Activated naive CD4-positive, alpha-beta T cell treated with anti-CD3 and anti-CD28 coated beads, Interleukin-2, amount 50 U/mL, for 16 hours (primary cell): ENCODE measurements at regions not wholly inside any gene's neighbourhood (a gene's known extent, or its start where the extent isn't known, plus 50 kb on each side); places are given as distances from the start of the nearest gene placed in this dataset.

Source experiments
- DNase-seq: peaks from one replicate; pipeline ENCODE4 v3.0.0-alpha.2; 2020

DNA sequence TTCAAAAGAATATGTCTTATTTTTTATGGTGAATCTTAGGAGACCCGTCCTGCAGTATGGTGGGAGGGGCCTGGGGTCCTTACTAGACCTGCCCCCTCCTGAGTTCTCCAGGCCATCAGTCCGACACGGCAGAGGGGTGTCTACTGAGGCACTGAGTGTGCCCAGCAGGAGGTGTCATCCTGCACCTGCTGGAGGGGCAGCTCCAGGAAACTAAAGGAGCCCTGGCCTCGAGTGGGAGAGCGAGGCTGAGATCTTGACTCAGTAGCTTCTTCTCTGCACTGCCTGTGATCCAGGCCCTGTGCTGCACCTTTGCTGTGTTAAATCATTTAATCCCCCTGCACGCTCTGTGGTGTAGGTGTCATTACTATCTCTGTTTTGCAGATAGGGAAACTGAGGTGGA lies 587.7 kb downstream of the PTPRU start:
- DNase-seq: no peak

DNA sequence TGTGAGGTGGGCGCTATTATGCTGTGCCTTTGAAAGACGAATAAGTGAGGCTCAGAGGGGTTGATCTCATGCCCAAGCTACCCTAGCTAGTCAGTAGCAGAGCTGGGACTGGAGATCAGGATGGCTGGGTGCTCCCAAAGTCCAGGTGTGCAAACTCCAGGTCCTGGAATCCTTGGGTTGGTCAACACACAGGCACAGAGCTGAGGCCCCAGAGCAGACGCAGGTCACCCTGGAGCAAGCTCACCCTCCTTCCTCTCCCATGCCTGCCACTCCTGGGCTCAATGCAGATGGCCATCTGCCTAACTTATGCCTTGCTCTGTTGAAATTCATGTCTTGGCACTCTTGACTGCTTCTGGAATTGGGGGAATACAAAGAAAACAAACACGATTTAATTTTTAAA lies 587.2 kb downstream of the PTPRU start:
- DNase-seq: no peak

DNA sequence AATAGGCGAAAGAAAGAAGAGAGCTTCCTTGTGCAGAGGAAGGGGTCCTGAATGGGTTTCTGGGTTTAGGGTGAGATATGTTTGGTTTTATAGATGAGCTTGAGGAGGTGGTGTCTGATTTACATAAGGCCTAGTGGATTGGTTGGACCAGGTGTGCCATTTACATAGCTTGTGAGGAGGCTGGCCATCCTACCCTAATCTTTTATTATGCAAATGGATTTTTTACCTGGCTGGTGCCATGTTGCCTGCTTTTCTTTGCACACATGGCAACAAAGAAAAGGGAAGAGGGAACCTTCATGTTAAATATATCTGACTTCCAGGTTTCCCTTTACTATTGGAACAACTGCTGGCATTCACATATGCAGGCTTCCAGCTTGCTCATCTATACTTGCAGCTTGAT lies 585.3 kb downstream of the PTPRU start:
- DNase-seq: no peak

DNA sequence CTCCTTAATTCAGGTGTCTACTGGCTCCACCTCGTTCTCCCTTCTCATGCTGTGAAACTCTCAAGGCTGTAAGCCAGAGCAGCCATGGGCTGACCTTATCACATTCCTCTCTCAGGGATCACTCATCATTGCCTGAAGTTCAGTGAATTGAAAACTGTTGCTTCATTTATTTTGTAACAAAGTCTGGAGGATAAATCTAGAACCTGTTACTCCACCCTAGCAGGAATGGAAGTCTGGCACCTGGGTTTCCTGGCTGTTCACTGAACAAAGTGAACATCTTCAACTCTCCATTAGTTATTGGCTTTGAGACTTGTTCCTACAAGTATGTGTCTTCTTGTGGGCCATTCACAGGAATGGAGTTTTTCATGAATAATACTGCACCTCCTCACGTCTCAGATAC lies 584.1 kb downstream of the PTPRU start:
- no peak for DNase-seq

DNA sequence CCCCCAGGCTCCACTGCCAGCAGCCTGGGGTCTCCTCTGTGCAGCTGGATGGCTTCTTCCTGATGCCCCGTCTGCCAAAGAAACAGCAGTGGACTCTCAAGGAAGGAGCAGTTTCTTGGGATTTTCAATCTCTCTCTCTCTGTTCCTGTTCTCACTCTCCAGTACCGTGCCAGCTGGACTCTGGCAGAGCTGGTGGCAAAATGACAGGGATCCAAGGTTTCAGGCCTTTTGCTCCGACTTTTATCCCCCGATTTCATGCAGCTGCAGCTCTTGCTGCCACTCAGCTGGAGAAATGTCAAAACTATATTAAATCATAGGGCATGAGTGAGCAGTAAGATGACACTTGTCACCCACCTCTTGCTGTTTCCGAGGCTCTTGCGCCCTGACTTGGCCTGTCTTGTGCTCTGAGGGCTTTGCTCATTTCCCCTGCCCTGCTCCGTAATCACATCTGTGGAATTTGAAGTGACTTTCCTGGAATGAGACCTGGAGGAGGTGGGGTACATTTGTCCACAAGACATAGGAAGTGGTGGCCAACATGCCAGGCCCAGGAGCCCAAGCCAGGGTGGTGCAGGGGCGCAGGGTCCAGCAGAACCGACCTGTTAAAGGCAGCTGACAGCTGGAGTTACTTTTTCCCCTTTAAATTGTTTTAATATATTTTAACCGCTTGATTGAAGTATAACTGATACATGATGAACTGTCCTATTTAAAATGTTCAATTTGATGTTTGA lies 576.2 kb downstream of the PTPRU start:
- DNase-seq: no peak

DNA sequence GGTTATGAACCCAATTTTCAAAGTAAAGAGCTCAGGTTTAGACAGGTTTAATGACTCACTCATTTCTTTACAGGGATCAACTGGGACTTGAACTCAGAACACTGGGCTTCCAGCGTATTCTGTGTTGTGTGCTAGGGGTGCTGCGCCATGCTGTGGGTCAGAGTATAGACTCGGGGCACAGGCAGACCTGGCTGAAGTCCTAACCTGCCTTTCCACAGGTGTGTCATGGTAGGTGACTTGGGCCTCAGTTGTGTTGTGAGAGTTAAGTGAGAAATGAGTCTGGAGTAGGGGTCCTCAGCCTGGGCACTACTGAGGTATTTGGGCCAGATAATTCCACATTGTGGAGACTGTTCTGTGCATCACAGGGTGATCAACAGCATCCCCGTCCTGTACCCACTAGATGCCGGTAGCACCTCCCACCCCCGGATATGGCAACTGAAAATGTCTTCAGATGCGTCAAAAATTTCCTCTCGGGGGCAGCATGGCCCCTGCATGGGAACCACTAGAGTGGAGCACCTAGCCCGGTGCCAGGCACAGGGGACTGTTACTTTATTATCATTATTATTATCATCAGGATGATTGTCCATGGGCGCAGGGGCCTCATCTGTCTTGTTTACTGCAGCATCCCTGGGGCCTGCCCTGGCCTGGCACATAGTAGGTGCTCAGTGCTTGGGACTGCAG lies 575.5 kb downstream of the PTPRU start:
- DNase-seq: no peak

DNA sequence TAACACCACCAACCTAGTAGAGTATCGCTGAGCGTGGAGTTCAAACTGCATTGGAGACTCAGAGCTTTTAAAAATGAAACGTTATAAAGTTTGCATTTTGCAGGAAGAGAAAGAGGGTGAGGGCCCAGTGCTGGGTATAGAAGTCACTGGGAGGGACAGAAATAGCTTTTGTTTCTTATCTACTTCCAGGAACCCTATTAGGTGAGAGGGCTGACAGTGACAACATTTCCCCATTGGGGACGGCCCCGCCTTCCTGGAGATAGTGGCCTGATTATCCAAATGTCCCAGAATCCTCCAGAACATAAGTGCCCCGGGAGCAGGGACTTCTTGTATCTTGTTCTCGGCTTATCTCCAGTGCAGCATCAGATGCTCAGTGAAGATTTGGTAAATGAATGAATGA lies 574.9 kb downstream of the PTPRU start:
- no peak for DNase-seq

DNA sequence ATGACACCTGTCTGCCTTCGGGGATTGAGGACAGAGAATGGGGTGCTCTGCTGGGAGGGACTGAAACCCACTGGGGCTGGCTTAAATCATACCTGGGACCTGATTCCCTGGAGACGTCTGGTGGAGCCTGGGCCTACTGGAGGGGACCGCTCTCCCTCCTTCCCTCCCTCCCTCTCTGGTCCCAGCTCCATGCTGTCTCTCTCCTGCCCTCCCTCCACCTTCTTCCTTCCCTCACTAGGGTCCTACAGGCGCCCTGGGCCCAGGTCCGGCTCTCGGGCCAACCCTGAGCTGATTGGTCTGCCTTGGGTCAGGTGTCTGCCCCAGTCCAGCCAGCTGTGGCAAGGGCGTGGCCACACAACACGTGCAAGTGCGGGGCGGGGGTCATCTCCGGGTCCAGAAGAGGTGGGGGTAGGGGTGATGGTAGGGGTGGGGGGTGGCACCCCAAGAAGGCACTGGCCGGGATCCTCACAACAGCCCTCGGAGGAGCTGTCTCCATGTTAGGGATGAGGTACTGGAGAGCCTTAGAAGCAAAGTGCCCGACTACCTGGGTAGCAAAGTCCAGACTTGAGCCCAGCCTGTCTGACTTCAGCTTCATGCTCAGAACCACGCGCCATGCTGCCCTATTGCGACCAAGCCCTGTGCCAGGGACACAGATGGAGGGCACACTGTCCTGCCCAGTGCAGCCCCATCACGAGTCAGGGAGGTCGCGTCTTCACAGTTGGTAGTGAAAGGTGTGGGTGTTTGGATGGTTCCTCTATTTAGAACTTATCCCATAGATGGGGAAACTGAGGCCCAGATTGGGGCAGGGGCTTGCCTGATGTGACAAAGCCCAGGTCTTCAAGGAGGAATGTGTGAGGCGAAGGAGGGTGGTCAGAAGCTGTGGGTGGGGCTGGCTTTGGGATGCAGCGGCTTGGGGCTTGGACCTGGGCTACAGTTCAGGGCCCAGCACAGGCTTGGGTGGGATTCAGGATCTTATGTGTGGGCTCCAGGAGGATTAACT lies 574.1 kb downstream of the PTPRU start:
- DNase-seq: no peak

DNA sequence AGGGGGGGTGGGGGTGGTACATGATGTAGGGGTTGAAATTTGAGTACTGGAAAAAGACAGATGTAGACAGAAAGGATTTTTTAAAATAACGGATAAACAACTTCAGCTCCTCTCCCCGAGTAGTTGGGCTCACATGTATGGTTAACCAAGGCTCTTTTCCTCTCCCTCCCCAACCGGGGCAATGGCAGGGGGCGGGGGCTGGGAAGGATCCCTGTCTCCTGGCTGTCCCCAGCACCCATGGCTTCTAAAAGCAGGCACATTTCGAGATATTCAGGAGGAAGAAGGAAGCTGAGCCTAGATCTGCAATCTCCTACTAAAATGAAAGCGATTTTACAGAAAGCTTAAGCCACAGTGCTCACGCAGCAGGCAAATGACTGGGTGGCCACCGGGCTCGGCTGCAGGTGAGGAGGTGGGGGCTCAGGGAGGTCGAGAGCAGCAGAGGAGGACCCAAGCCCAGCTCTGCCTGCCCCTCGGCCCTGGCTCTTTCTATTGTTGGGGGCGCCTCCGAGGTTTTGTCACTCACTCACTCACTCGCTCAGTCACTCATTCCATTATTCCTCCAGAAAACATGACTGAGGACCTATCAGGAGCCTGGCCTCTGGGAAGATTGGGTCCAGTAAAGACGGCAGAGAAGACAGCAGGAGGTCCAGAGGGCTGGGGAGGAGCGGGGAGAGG lies 573.3 kb downstream of the PTPRU start:
- DNase-seq: no peak

DNA sequence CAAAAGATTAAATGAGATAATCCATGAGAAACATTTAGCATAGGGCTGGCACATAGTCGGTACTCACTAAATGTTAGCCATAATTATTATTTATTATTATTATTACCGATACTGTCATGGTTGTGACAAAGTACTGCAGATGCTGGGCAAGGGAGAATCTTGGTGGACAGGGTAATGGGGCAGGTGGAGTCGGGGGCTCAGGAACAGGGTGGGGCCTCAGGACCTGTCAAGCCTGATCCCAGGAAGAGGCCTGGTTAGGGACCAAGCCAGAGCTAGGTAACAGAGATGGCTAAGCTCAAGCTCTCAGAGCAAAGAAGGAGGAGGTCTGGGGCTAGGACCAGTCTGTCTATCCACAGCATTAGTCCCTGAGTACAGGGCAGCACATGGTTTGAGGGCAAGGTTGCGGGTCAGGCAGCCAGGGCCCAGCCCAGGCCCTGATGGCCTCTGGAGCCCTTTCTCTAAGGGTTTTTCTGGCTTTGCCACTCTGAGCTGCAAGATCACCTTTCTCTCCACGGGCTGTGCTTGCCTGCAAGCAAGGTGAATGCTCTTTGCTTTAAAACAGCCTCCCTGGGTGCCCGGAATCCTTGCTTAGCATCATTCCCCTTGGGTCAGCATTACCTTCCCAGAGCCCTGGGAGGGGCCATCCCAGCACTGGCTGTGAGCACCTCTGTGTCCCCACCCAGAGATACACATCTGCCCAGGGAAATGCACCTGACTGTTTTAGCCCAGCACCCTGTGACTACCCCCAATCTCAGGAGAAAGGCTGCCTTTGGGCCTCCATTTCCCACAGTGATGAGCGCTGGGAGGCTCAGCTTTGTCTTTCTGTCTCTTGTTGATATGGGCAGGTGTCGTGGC lies 572.0 kb downstream of the PTPRU start:
- no peak for DNase-seq

DNA sequence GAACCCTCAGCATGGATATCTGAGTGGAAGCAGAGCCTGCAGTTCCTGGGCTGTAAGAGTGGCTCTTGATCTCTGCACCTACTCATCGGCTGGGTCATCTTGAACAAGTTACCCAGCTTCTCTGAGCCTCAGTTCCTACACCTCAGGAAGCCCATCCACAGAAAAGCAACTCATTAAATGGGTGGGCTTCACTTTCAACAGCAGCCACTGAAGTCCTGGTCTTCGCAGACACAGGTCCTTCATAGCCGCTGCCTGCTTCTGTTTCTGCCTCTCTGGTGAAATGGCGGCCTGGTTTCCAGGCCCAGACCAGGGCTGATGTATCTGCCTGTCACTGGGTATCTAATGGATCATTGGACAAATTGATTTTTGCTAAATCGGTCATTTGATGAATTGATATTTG lies 571.4 kb downstream of the PTPRU start:
- no peak for DNase-seq

DNA sequence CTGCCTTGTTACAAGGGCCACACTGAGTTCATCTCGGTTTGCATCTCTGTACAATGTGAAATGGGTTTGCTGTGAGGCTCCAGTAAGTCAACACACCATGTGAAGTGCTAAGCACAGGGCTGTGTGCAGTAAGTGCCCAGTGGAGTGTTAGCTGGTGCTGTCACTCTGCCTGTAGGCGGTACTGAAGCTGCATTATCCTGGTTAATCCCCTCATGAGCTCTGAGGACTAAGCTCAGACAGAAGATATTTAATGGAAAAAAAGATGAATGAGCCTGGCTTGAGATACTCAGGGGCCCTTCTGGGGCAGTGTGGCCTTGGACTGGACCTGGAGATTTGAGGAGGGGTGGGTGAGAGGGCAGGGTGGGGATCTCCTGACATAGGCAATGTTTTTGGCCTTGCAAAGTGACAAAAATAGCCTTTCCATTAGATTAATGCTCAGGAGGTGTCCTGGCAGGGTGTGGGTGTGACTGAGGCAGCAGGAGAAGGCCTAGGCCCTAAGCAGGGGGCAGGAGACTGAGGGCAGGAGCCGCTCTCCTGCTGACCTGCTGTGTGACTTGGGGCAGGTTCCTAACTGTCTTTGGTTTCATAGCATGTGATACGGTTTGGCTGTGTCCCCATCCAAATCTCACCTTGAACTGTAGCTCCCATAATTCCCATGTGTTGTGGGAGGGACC lies 570.5 kb downstream of the PTPRU start:
- no peak for DNase-seq

DNA sequence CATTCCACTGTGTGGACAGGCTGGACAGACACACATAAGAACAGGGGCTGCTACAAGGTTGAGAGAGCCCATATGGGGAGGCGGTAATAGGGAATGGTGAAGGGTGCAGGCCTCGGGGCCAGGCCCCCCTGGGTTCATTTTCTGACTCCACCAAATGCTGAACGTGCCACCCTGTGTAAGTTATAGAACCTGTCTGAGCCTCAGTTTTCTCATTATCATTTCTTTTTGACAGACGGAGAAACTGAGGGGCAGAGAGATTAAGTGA lies 569.5 kb downstream of the PTPRU start:
- no peak for DNase-seq

DNA sequence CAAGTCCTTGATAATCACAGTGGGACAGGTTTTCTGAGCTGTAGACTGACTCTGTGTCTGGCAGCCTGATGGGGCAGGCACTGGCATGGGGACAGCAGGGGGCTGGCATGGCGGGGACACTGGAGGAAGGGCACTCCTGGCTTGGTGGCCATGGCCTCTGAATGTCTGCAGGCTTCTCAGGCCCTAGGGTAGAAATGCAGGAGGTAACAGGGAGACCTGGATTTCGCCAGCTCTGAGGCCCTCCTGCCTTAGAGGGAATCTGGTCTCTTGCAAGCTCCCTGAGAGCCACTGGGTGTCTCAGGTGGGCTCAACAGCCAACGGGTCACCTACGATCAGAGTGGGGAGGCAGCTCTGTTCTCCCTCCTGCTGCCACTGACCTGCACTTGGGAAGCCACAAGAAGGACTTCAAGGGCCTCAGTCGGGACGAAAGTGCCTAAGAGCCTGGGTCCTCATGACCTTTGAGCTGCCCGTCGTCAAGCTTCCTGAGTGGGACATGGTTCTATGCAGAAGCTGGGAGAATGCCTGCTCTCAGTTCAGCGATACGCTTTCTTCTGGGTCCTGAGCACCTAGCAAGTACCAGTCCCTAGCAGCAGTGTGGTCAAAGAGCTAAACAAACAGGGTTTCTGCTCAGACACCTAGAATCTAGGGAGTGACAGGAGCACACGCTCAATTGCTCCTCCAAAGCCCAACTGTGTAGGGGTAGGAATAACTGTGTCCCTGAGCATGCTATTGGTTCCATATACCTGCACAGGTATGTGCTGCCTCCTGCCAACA lies 569.0 kb downstream of the PTPRU start:
- DNase-seq: no peak

DNA sequence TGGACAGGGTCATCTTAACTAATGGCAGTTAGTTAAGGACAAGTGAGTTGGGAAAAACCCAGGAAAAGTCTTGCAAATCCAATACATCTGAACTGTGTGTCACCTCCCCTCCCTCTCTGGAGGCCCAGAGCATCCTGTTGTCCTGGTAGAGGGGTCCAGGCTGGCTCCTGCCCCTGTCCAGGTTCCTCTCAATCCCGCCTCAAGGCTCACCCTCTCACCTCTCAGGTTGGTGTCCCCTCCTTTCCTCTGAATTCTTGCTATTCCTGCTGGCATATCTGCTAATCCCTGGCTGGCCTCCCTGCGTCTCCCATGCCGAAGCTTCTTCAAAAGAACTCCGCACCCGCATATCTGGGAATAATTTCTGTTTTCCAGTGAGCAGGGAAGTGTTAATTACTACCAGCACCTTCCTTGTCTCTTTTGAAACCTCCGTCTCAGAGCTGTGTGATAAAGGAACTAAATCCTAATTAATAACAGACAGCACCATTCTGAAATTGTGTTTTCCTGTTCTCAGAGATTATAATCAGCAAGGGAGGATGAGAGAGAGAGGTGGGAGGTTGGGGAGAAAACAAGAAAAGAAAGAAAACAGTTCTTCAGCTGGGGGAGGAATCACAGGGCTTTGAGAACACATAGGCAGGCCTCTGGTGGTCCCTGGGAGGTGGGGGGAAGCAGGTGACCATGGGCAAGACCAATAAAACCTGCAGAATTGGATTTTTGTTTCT lies 568.0 kb downstream of the PTPRU start:
- DNase-seq: no peak

DNA sequence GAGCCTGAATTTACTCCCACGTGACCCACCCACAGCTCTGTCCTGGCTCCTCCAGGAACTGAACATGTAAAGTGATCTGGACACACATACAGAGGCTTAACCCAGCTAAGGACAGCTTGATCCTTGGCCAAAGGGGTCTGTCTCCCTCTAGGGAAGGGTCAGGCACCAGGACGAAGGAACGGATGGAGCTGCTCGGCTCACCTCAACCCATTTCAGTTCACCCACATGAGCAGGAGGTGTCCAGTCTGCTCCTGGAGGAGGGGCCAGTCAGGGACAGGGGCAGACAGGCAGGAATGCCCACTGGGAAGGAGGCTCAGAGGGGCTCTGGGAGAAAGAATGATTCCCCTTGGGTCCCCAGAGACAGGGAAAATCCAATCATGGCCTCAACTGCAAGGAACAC lies 567.2 kb downstream of the PTPRU start:
- no peak for DNase-seq

DNA sequence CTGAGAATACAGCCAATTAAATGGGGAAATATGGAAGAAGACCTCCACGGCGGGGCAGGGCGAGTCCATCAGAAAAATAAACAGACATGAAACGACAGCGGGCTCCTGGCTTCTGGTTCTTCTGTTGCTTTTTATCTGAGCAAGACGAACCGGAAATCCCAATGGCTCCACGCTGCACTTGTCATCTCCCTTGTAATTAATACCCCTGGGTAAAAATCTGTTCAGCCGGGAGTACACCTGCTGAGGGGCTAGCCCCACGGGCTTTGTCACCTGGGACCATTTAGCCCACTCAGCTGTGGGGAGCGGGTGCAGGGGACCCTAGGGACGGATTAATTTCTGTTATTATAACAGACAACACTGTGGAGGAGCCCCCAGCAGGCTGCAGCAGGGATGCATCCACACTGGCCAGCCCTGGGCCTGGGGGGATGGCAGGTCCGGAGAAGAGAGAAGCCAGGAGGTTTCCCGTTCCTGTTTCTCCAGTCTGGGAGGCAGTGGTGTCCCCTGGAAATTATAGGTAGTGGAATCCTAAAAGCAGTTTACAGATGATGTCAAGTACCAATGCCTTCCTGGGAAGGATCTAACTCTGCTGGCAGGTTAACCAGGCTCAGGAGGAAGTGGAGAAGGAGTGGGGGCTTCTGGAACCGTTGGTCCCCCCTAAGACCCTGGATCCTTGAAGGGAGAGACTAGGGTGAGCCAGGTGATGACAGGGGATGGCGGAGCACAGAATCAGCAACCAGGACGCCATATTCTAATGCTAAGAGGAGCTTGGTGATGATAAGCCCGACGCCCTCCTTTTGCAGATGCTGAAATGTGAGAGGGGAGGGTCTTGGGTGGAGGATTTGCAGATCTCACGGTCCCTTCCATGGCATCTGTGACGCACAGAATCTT lies 566.1 kb downstream of the PTPRU start:
- DNase-seq: no peak

DNA sequence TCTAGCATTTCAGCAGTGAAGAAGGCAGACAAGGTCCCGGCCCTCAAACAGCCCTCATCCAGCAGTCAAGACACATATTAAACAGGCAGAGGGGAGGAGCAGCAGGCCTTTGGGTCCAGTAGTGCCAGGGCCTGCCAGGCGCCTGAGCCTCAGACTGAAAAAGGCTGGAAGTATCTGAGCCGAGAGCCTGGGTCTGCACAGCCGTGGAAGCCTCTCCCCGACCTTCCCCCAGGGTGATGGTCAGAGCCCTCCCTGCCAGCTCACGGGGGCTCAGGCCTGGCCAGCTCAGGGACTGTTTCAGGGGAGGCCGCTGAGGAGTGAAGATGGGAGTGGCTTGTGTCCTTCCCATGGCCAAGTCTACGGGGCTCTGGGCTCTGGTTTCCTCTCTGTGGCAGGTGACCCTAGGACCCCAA lies 565.2 kb downstream of the PTPRU start:
- no peak for DNase-seq

DNA sequence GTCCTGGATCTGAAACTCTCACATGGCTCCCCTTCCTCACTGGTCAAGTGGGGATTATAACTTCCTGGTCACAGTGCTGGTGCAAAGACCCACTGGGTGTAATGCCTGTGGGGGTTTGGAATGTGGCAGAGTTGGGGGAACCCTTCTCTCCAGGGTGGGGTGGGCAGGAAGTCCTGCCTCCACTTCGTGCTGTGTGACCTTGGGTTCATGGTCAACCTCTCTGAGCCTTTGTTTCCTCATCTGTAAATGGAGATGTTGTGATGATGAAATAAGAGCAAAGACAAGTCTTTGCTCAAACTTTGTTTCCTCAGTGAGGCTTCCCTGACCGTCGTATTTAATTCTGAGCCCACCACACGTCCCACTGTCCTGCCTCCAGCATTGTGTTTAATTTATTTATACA lies 564.7 kb downstream of the PTPRU start:
- no peak for DNase-seq
